B cell (primary cell): ENCODE measurements at regions not wholly inside any gene's neighbourhood (a gene's known extent, or its start where the extent isn't known, plus 50 kb on each side); places are given as distances from the start of the nearest gene placed in this dataset.

ENCODE experiments used
- ATAC-seq: fragments of 200-7000 bp; cut with Tn5 transposase; one replicate; pipeline ENCODE4 v1.10.0; 2021; ENCODE audit warnings: low read depth, mild to moderate bottlenecking, moderate number of reproducible peaks, moderate library complexity
- CTCF ChIA-PET: fragments of 350-600 bp; sonication (Branson Sonifier 250); formaldehyde crosslinking; loops from one replicate; lab custom pipeline; 2021; ENCODE audit warnings: antibody characterized with exemption, inconsistent platforms; lab: Charles Lee
- POLR2A ChIA-PET: fragments of 350-600 bp; sonication (Branson Sonifier 250); formaldehyde crosslinking; loops from one replicate; lab custom pipeline; 2021; ENCODE audit warnings: antibody characterized with exemption; lab: Charles Lee
- DNase-seq: peaks from one replicate; pipeline ENCODE4 v3.0.0; 2013
- H2AFZ ChIP-seq: 2 replicates; pipeline ENCODE4 v1.6.1; 2012; ENCODE audit warnings: mild to moderate bottlenecking, low read depth, low read length; ENCODE audit not compliant: insufficient read depth, poor library complexity, severe bottlenecking
- H3K27ac ChIP-seq, 2 donors: 1 replicate in 1 of 2; 2 replicates in 1 of 2; pipeline ENCODE4 v1.5.1; 2012 to 2013; ENCODE audit warnings: low read length in 2 of 2, mild to moderate bottlenecking in 2 of 2, moderate library complexity in 1 of 2
- H3K27me3 ChIP-seq, 4 experiments: fragments of 200-600 bp in 1 of 4; sonication (generic) in 1 of 4; replicated peaks in 1 of 4; 1 replicate in 2 of 4; 2 replicates in 2 of 4; pipeline versions ENCODE4 v1.6.1 to v1.7.0; 2013 to 2016; ENCODE audit warnings: low read length in 3 of 4, mild to moderate bottlenecking in 2 of 4, mixed read lengths in 1 of 4, moderate library complexity in 1 of 4; ENCODE audit not compliant: insufficient read depth in 4 of 4, control insufficient read depth in 3 of 4; ENCODE audit errors: control extremely low read depth in 1 of 4
- H3K36me3 ChIP-seq, 2 experiments: replicated peaks in 1 of 2; 1 replicate in 1 of 2; 2 replicates in 1 of 2; pipeline versions ENCODE4 v1.6.1 to v1.7.1; 2013; ENCODE audit warnings: low read length in 1 of 2; ENCODE audit not compliant: insufficient read depth in 2 of 2, control insufficient read depth in 1 of 2; ENCODE audit errors: control extremely low read depth in 1 of 2, extremely low read depth in 1 of 2
- H3K4me1 ChIP-seq, 2 donors: fragments of 200-600 bp in 1 of 2; sonication (generic) in 1 of 2; 1 replicate in 1 of 2; 2 replicates in 1 of 2; pipeline versions ENCODE4 v1.5.1 to v1.6.1; 2013 to 2017; ENCODE audit warnings: low read length in 2 of 2; ENCODE audit not compliant: control insufficient read depth in 2 of 2, insufficient read depth in 2 of 2
- H3K4me2 ChIP-seq: replicated peaks from 2 replicates; pipeline ENCODE3; 2012; ENCODE audit warnings: mild to moderate bottlenecking, low read depth, low read length; ENCODE audit not compliant: poor library complexity, severe bottlenecking
- H3K4me3 ChIP-seq, 5 experiments: fragments of 200-600 bp in 1 of 5; sonication (generic) in 1 of 5; 1 replicate in 3 of 5; 2 replicates in 2 of 5; pipeline versions ENCODE4 v1.5.1 to v1.7.0; 2011 to 2016; ENCODE audit warnings: low read length in 4 of 5, mild to moderate bottlenecking in 4 of 5, low read depth in 2 of 5, control low read depth in 1 of 5, moderate library complexity in 1 of 5; ENCODE audit not compliant: insufficient read depth in 1 of 5; ENCODE audit errors: control extremely low read depth in 1 of 5, extremely low read depth in 1 of 5
- H3K79me2 ChIP-seq: fragments of 200-600 bp; sonication (generic); one replicate; pipeline ENCODE4 v1.6.0; 2016; ENCODE audit warnings: low read length; ENCODE audit not compliant: control insufficient read depth, insufficient read depth
- H3K9ac ChIP-seq: fragments of 200-600 bp; sonication (generic); 2 replicates; pipeline ENCODE4 v1.6.1; 2017; ENCODE audit warnings: mild to moderate bottlenecking, low read length, moderate library complexity
- H3K9me3 ChIP-seq, 3 donors: one replicate each; pipeline versions ENCODE4 v1.6.1 to v1.7.1; 2013; ENCODE audit warnings: low read length in 2 of 3; ENCODE audit not compliant: control insufficient read depth in 2 of 3, insufficient read depth in 1 of 3; ENCODE audit errors: control extremely low read depth in 1 of 3
- H4K20me1 ChIP-seq: 2 replicates; pipeline ENCODE4 v1.6.0; 2012; ENCODE audit warnings: mild to moderate bottlenecking, low read length; ENCODE audit not compliant: insufficient read depth, control insufficient read depth, poor library complexity, severe bottlenecking
- H3K27ac Mint-ChIP-seq: one replicate; pipeline ENCODE4 v1.8.0; 2021; ENCODE audit warnings: mixed read lengths
- H3K27me3 Mint-ChIP-seq: one replicate; pipeline ENCODE4 v1.8.0; 2021; ENCODE audit warnings: mixed read lengths
- H3K4me1 Mint-ChIP-seq: one replicate; pipeline ENCODE4 v1.8.0; 2021; ENCODE audit warnings: mixed read lengths
- H3K4me3 Mint-ChIP-seq: one replicate; pipeline ENCODE4 v1.8.0; 2021; ENCODE audit warnings: mixed read lengths
- H3K9me3 Mint-ChIP-seq: one replicate; pipeline ENCODE4 v1.8.0; 2022; ENCODE audit warnings: mixed read lengths; ENCODE audit not compliant: insufficient read depth
- EZH2 ChIP-seq: IDR thresholded peaks from 2 replicates; pipeline ENCODE4 v1.6.1; 2012; ENCODE audit warnings: borderline replicate concordance, low read depth, mild to moderate bottlenecking, moderate library complexity, low read length; ENCODE audit not compliant: insufficient read depth, poor library complexity, severe bottlenecking
- WGBS: methylation state at CpG from one replicate; pipeline ENCODE4 v1.1.5; 2013; ENCODE audit warnings: missing lambda C conversion rate; ENCODE audit not compliant: insufficient coverage; 5-methylcytosine and 5-hydroxymethylcytosine counted together
- intact Hi-C: fragments of 100-400 bp; cut with micrococcal nuclease; formaldehyde crosslinking; loops from one replicate; pipeline ENCODE4 v1.10.0; 2022
- TF ChIP-seq, protein P1 (sequence below): fragments of 200-600 bp; IDR thresholded peaks from one replicate; pipeline ENCODE4 v1.8.0; 2022; ENCODE audit warnings: antibody characterized with exemption, mild to moderate bottlenecking

GRCh38 chr6:14630016-14630415, 512.4 kb downstream of the CD83 start:
- H3K27me3 ChIP-seq = no peaks in the 10 kb centered on the region
- no peaks in the 10 kb centered on the region for H4K20me1 ChIP-seq
- H3K27ac ChIP-seq = no peak overlapping the region
- peaks cover 6% of the 10 kb centered on the region for H3K9me3 Mint-ChIP-seq
- TF ChIP-seq EZH2 = no peak
- TF ChIP-seq, protein P1, sequence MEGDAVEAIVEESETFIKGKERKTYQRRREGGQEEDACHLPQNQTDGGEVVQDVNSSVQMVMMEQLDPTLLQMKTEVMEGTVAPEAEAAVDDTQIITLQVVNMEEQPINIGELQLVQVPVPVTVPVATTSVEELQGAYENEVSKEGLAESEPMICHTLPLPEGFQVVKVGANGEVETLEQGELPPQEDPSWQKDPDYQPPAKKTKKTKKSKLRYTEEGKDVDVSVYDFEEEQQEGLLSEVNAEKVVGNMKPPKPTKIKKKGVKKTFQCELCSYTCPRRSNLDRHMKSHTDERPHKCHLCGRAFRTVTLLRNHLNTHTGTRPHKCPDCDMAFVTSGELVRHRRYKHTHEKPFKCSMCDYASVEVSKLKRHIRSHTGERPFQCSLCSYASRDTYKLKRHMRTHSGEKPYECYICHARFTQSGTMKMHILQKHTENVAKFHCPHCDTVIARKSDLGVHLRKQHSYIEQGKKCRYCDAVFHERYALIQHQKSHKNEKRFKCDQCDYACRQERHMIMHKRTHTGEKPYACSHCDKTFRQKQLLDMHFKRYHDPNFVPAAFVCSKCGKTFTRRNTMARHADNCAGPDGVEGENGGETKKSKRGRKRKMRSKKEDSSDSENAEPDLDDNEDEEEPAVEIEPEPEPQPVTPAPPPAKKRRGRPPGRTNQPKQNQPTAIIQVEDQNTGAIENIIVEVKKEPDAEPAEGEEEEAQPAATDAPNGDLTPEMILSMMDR = no peak
- no peak overlapping the region for H3K9ac ChIP-seq
- ChIA-PET CTCF (no interaction called here), POLR2A (no interaction called here)
- WGBS = 98% methylated on average over 10 of the region's 12 CpGs
- peaks cover 0 to 2% of the 10 kb centered on the region in 2 experiments for H3K36me3 ChIP-seq
- DNase-seq = no peak
- no peaks in the 10 kb centered on the region for H3K27me3 Mint-ChIP-seq
- intact Hi-C loops = no loop called here
- no peak overlapping the region for H3K27ac Mint-ChIP-seq
- no peak overlapping the region for H3K4me3 Mint-ChIP-seq
- H3K4me2 ChIP-seq = no peak overlapping the region
- peaks cover 33% of the 10 kb centered on the region for H3K4me1 Mint-ChIP-seq
- no peaks in the 10 kb centered on the region for H3K79me2 ChIP-seq
- H3K4me3 ChIP-seq = no peak overlapping the region
- H3K4me1 ChIP-seq = peaks cover 20 to 26% of the 10 kb centered on the region in 2 donors
- no peak overlapping the region for H2AFZ ChIP-seq
- H3K9me3 ChIP-seq = peaks cover 0 to 10% (median 0%) of the 10 kb centered on the region in 3 donors
- ATAC-seq = no peak

- H3K27ac ChIP-seq = peak overlapping the region; percentile 3 to 27
- POLR2A ChIA-PET = interaction anchor here (1.2 kb wide), 1 partner anchor 250 kb away, joined by 4 read pairs; no protein-coding TSS in a partner anchor
- H3K4me3 Mint-ChIP-seq = peak overlapping the region; percentile 29
- H3K4me1 Mint-ChIP-seq = peaks cover 61% of the 10 kb centered on the region
- H3K27me3 Mint-ChIP-seq = no peaks in the 10 kb centered on the region
- H3K4me1 ChIP-seq = peaks cover 54 to 60% of the 10 kb centered on the region in 2 donors
- CTCF ChIA-PET = no interaction called here
- H3K36me3 ChIP-seq = no peaks in the 10 kb centered on the region
- H3K9me3 Mint-ChIP-seq = no peaks in the 10 kb centered on the region
- H3K27me3 ChIP-seq = no peaks in the 10 kb centered on the region
- intact Hi-C loops = no loop called here
- H3K4me3 ChIP-seq = peak overlapping the region in 1 of 5 experiments; percentile 34
- no peak overlapping the region for H2AFZ ChIP-seq
- WGBS = 85% methylated on average over 3 of the region's 3 CpGs
- H3K4me2 ChIP-seq = peak overlapping the region; percentile 56
- peak overlapping the region; percentile 98 for H3K27ac Mint-ChIP-seq
- DNase-seq = no peak
- H3K9me3 ChIP-seq = no peaks in the 10 kb centered on the region
- TF ChIP-seq, protein P1 = no peak
- no peak for TF ChIP-seq EZH2
- ATAC-seq = no peak
- H4K20me1 ChIP-seq = no peaks in the 10 kb centered on the region
- peaks cover 6% of the 10 kb centered on the region for H3K79me2 ChIP-seq
- H3K9ac ChIP-seq = peak overlapping the region; percentile 27
These were observed 515.9 kb downstream of the CD83 start for GRCh38 chr6:14633479-14633878.
